ENCODE measurements at regions not wholly inside any gene's neighbourhood (a gene's known extent, or its start where the extent isn't known, plus 50 kb on each side); places are given as distances from the start of the nearest gene placed in this dataset.

- H3K4me1 Mint-ChIP-seq (ENCODE audit: insufficient read depth, unreplicated experiment): peaks cover 74% of the 10 kb centered on the region
Measured at GRCh38 chr6:139979021-139979725, 604.7 kb upstream of the CITED2 start.

GRCh38 chr6:139977887-139978332 lies 603.5 kb upstream of the CITED2 start:
- intact Hi-C loops (cut with micrococcal nuclease): loop anchor here (5.0 kb wide), 2 partner anchors 74 to 606 kb away; partner anchors contain the start of gene CITED2
- peaks cover 64% of the 10 kb centered on the region for H3K4me1 Mint-ChIP-seq (ENCODE audit: insufficient read depth, unreplicated experiment)
- no peaks in the 10 kb centered on the region for H3K27me3 Mint-ChIP-seq (ENCODE audit: insufficient read depth, unreplicated experiment)
- H3K4me3 Mint-ChIP-seq (ENCODE audit: unreplicated experiment): peak overlapping the region; percentile 37
- BruUV-seq (replicated peaks): no TSS peak
- no peaks in the 10 kb centered on the region for H3K36me3 Mint-ChIP-seq (ENCODE audit: insufficient read depth, unreplicated experiment)
- H3K9me3 Mint-ChIP-seq (ENCODE audit: unreplicated experiment): peaks cover 6% of the 10 kb centered on the region
- ChIA-PET POLR2A (interaction anchor here (0.6 to 2.1 kb wide), 9 partner anchors 12 to 604 kb away, joined by 3 to 42 read pairs (median 3); partner anchors contain the start of gene CITED2), CTCF (interaction anchor here (0.7 kb wide), 1 partner anchor 539 kb away, joined by 3 read pairs; no protein-coding TSS in a partner anchor)
- no peak for TF ChIP-seq CTCF (IDR thresholded peaks at IDR 0.05; ENCODE audit: unreplicated experiment)
- DNase-seq (ENCODE audit: unreplicated experiment): peak; percentile 78
- H3K27ac Mint-ChIP-seq (ENCODE audit: low read depth, unreplicated experiment): peak overlapping the region; percentile 98

More at GRCh38 chr6:139979021-139979725, 604.7 kb upstream of the CITED2 start:
- no TSS peak for BruUV-seq (replicated peaks)
- Mint-ChIP-seq H3K4me3 (ENCODE audit: unreplicated experiment) (peak overlapping the region; percentile 46), H3K27ac (ENCODE audit: low read depth, unreplicated experiment) (peak overlapping the region; percentile 98), H3K9me3 (ENCODE audit: unreplicated experiment) (peaks cover 6% of the 10 kb centered on the region), H3K27me3 (ENCODE audit: insufficient read depth, unreplicated experiment) (no peaks in the 10 kb centered on the region), H3K36me3 (ENCODE audit: insufficient read depth, unreplicated experiment) (no peaks in the 10 kb centered on the region)
- POLR2A ChIA-PET: interaction anchor here (1.3 to 5.1 kb wide), 2 partner anchors 67 to 605 kb away, joined by 4 to 41 read pairs; partner anchors contain the start of gene CITED2
- intact Hi-C loops (cut with micrococcal nuclease): loop anchor here (5.0 kb wide), 2 partner anchors 73 to 607 kb away; partner anchors contain the start of gene CITED2
- no peak for DNase-seq (ENCODE audit: unreplicated experiment)
- CTCF ChIA-PET: interaction anchor here (0.5 to 0.7 kb wide), 3 partner anchors 389 to 1476 kb away, joined by 3 to 6 read pairs (median 3); no protein-coding TSS in a partner anchor
- TF ChIP-seq CTCF (IDR thresholded peaks at IDR 0.05; ENCODE audit: unreplicated experiment): no peak

- Mint-ChIP-seq H3K4me1 (ENCODE audit: insufficient read depth, unreplicated experiment) (peaks cover 38% of the 10 kb centered on the region), H3K9me3 (ENCODE audit: unreplicated experiment) (peaks cover 7% of the 10 kb centered on the region), H3K27me3 (ENCODE audit: insufficient read depth, unreplicated experiment) (no peaks in the 10 kb centered on the region), H3K36me3 (ENCODE audit: insufficient read depth, unreplicated experiment) (no peaks in the 10 kb centered on the region), H3K27ac (ENCODE audit: low read depth, unreplicated experiment) (no peak overlapping the region), H3K4me3 (ENCODE audit: unreplicated experiment) (no peak overlapping the region)
- DNase-seq (ENCODE audit: unreplicated experiment): peak; percentile 45
- no peak for TF ChIP-seq CTCF (IDR thresholded peaks at IDR 0.05; ENCODE audit: unreplicated experiment)
- POLR2A ChIA-PET: interaction anchor here (0.8 kb wide), 1 partner anchor 8 kb away, joined by 3 read pairs; no protein-coding TSS in a partner anchor
- CTCF ChIA-PET: interaction anchor here (0.6 kb wide), 1 partner anchor 29 kb away, joined by 3 read pairs; no protein-coding TSS in a partner anchor
- no TSS peak for BruUV-seq (replicated peaks)
- intact Hi-C loops (cut with micrococcal nuclease): no loop called here
Measured at GRCh38 chr6:139973669-139974344, 599.4 kb upstream of the CITED2 start.

- CTCF ChIA-PET: interaction anchor here (0.6 to 0.7 kb wide), 2 partner anchors 9 to 1482 kb away, joined by 3 to 6 read pairs; no protein-coding TSS in a partner anchor
- Mint-ChIP-seq H3K4me1 (ENCODE audit: insufficient read depth, unreplicated experiment) (peaks cover 27% of the 10 kb centered on the region), H3K4me3 (ENCODE audit: unreplicated experiment) (no peak overlapping the region), H3K9me3 (ENCODE audit: unreplicated experiment) (peaks cover 15% of the 10 kb centered on the region), H3K36me3 (ENCODE audit: insufficient read depth, unreplicated experiment) (no peaks in the 10 kb centered on the region), H3K27me3 (ENCODE audit: insufficient read depth, unreplicated experiment) (no peaks in the 10 kb centered on the region), H3K27ac (ENCODE audit: low read depth, unreplicated experiment) (no peak overlapping the region)
- POLR2A ChIA-PET: no interaction called here
- no peak for TF ChIP-seq CTCF (IDR thresholded peaks at IDR 0.05; ENCODE audit: unreplicated experiment)
- intact Hi-C loops (cut with micrococcal nuclease): no loop called here
- BruUV-seq (replicated peaks): no TSS peak
- DNase-seq (ENCODE audit: unreplicated experiment): no peak
Measured at GRCh38 chr6:139972116-139972515, 597.7 kb upstream of the CITED2 start.

All from MCF 10A (cell line).